ENCODE measurements at regions not wholly inside any gene's neighbourhood (a gene's known extent, or its start where the extent isn't known, plus 50 kb on each side); places are given as distances from the start of the nearest gene placed in this dataset.
"Not testable (repeated sequence)": the region's sequence is repeated elsewhere in the genome, so short reads cannot be mapped to it uniquely, and the experiment has no call there.

DNA sequence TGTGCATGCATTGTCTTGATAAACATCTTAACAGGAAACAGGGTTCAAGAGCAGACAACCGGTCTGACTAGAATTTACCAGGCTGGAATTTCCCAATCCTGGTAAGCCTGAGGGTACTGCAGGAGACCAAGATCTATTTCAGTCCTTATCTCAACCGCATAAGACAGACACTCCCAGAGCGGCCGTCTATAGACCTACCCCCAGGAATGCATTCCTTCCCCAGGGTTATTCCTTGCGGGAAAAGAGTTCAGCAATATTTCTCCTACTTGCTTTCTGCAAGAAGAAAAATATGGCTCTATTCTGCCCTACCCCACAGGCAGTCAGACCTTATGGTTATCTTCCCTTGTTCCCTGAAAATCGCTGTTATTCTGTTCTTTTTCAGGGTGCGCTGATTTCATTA lies 65.1 kb upstream of the CAPZB start:
- TF ChIP-seq, protein P1, sequence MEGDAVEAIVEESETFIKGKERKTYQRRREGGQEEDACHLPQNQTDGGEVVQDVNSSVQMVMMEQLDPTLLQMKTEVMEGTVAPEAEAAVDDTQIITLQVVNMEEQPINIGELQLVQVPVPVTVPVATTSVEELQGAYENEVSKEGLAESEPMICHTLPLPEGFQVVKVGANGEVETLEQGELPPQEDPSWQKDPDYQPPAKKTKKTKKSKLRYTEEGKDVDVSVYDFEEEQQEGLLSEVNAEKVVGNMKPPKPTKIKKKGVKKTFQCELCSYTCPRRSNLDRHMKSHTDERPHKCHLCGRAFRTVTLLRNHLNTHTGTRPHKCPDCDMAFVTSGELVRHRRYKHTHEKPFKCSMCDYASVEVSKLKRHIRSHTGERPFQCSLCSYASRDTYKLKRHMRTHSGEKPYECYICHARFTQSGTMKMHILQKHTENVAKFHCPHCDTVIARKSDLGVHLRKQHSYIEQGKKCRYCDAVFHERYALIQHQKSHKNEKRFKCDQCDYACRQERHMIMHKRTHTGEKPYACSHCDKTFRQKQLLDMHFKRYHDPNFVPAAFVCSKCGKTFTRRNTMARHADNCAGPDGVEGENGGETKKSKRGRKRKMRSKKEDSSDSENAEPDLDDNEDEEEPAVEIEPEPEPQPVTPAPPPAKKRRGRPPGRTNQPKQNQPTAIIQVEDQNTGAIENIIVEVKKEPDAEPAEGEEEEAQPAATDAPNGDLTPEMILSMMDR (conservative IDR thresholded peaks at IDR 0.05; ENCODE audit: low read depth, low read length), result not testable (repeated sequence)
- not testable (repeated sequence) for TF ChIP-seq EZH2 (IDR thresholded peaks at IDR 0.05; ENCODE audit: borderline replicate concordance, low read depth, low read length, poor library complexity, severe bottlenecking)
